CD4-positive, alpha-beta T cell (primary cell): ENCODE measurements at regions not wholly inside any gene's neighbourhood (a gene's known extent, or its start where the extent isn't known, plus 50 kb on each side); places are given as distances from the start of the nearest gene placed in this dataset.

ENCODE experiments used
- ATAC-seq: fragments of 200-7000 bp; cut with Tn5 transposase; one replicate; pipeline ENCODE4 v1.10.0; 2022; ENCODE audit warnings: mild to moderate bottlenecking; ENCODE audit not compliant: poor library complexity
- CTCF ChIA-PET: fragments of 350-600 bp; sonication (Branson Sonifier 250); formaldehyde crosslinking; loops from one replicate; lab custom pipeline; 2021; ENCODE audit warnings: antibody characterized with exemption, inconsistent platforms; lab: Charles Lee
- POLR2A ChIA-PET: fragments of 350-600 bp; sonication (Branson Sonifier 250); formaldehyde crosslinking; loops from one replicate; lab custom pipeline; 2021; ENCODE audit warnings: antibody characterized with exemption, inconsistent platforms; lab: Charles Lee
- DNase-seq, 14 experiments: peaks; one replicate each; pipeline ENCODE4 v3.0.0-alpha.2; 2013 to 2020; ENCODE audit warnings: mixed read lengths in 2 of 14
- H3K27ac ChIP-seq, 2 donors: one replicate each; pipeline versions ENCODE4 v1.5.1 to v1.7.0; 2013; ENCODE audit warnings: low read length in 2 of 2, low read depth in 1 of 2, mild to moderate bottlenecking in 1 of 2
- H3K27me3 ChIP-seq, 2 experiments: 1 replicate in 1 of 2; 2 replicates in 1 of 2; pipeline versions ENCODE4 v1.6.1 to v1.7.0; 2013; ENCODE audit warnings: low read length in 2 of 2, control low read depth in 1 of 2, mild to moderate bottlenecking in 1 of 2, moderate library complexity in 1 of 2; ENCODE audit not compliant: insufficient read depth in 2 of 2, control insufficient read depth in 1 of 2
- H3K36me3 ChIP-seq: one replicate; pipeline ENCODE4 v1.6.1; 2013; ENCODE audit warnings: low read length, control low read depth; ENCODE audit not compliant: insufficient read depth
- H3K4me1 ChIP-seq: one replicate; pipeline ENCODE4 v1.6.1; 2013; ENCODE audit warnings: low read length, control low read depth; ENCODE audit not compliant: insufficient read depth
- H3K4me3 ChIP-seq: one replicate; pipeline ENCODE4 v1.5.1; 2013; ENCODE audit warnings: mild to moderate bottlenecking, low read length, moderate library complexity
- H3K9me3 ChIP-seq, 2 experiments: 1 replicate in 1 of 2; 2 replicates in 1 of 2; pipeline versions ENCODE4 v1.6.1 to v1.7.0; 2013; ENCODE audit warnings: low read length in 2 of 2, mild to moderate bottlenecking in 2 of 2, control low read depth in 1 of 2, moderate library complexity in 1 of 2; ENCODE audit not compliant: control insufficient read depth in 1 of 2, insufficient read depth in 1 of 2
- H3K27ac Mint-ChIP-seq: one replicate; pipeline ENCODE4 v1.8.0; 2020; ENCODE audit warnings: mixed read lengths
- H3K27me3 Mint-ChIP-seq: one replicate; pipeline ENCODE4 v1.8.0; 2021; ENCODE audit warnings: mixed read lengths
- H3K36me3 Mint-ChIP-seq: one replicate; pipeline ENCODE4 v1.8.0; 2021; ENCODE audit warnings: low read depth, mixed read lengths
- H3K4me1 Mint-ChIP-seq: one replicate; pipeline ENCODE4 v1.8.0; 2021; ENCODE audit warnings: low read depth, mixed read lengths
- H3K4me3 Mint-ChIP-seq: one replicate; pipeline ENCODE4 v1.8.0; 2020; ENCODE audit warnings: mild to moderate bottlenecking, mixed read lengths
- H3K9me3 Mint-ChIP-seq: one replicate; pipeline ENCODE4 v1.8.0; 2020; ENCODE audit warnings: mixed read lengths
- CTCF ChIP-seq: fragments of 200-600 bp; IDR thresholded peaks from one replicate; pipeline ENCODE4 v1.8.0; 2022; ENCODE audit warnings: antibody characterized with exemption, mild to moderate bottlenecking
- intact Hi-C, 2 experiments: fragments of 100-400 bp; cut with DNase I in 1 of 2; cut with micrococcal nuclease in 1 of 2; formaldehyde crosslinking; loops; one replicate each; pipeline versions ENCODE4 v1.15.1 to v1.9.0; 2023 to 2025; cut with DNase I, micrococcal nuclease

- H3K27ac ChIP-seq, result no peak overlapping the region
- H3K4me3 Mint-ChIP-seq, result no peak overlapping the region
- H3K4me1 Mint-ChIP-seq, result peaks cover 8% of the 10 kb centered on the region
- ATAC-seq (no peak), DNase-seq (no peak)
- no peaks in the 10 kb centered on the region for H3K36me3 ChIP-seq
- no peaks in the 10 kb centered on the region for H3K27me3 Mint-ChIP-seq
- H3K4me1 ChIP-seq, result peaks cover 8% of the 10 kb centered on the region
- H3K27me3 ChIP-seq, result no peaks in the 10 kb centered on the region
- H3K27ac Mint-ChIP-seq, result no peak overlapping the region
- no peak overlapping the region for H3K4me3 ChIP-seq
- intact Hi-C loops, result loop anchor here (1.0 to 10.0 kb wide), 7 partner anchors 61 to 1191 kb away; no protein-coding TSS in a partner anchor
- POLR2A ChIA-PET, result no interaction called here
- H3K9me3 Mint-ChIP-seq, result no peaks in the 10 kb centered on the region
- H3K9me3 ChIP-seq, result no peaks in the 10 kb centered on the region
- CTCF ChIA-PET, result no interaction called here
- H3K36me3 Mint-ChIP-seq, result no peaks in the 10 kb centered on the region
- no peak for TF ChIP-seq CTCF
Observed at GRCh38 chr17:56717471-56717870, 116.2 kb downstream of the C17orf67 start.

- ChIA-PET CTCF (no interaction called here), POLR2A (no interaction called here)
- ATAC-seq, result no peak
- Histone ChIP-seq H3K9me3 (no peaks in the 10 kb centered on the region), H3K4me1 (peaks cover 8% of the 10 kb centered on the region), H3K27me3 (no peaks in the 10 kb centered on the region), H3K36me3 (no peaks in the 10 kb centered on the region), H3K27ac (no peak overlapping the region), H3K4me3 (no peak overlapping the region)
- TF ChIP-seq CTCF, result no peak
- Mint-ChIP-seq H3K27me3 (no peaks in the 10 kb centered on the region), H3K27ac (no peak overlapping the region), H3K4me3 (no peak overlapping the region), H3K9me3 (no peaks in the 10 kb centered on the region), H3K36me3 (no peaks in the 10 kb centered on the region), H3K4me1 (peaks cover 8% of the 10 kb centered on the region)
- intact Hi-C loops, result loop anchor here in 1 of 2 experiments (5.0 to 10.0 kb wide), 3 partner anchors 596 to 984 kb away; no protein-coding TSS in a partner anchor
- DNase-seq, result no peak
Observed at GRCh38 chr17:56718515-56718914, 115.2 kb downstream of the C17orf67 start.

GRCh38 chr17:56723421-56723820 lies 110.3 kb downstream of the C17orf67 start:
- ChIA-PET CTCF (no interaction called here), POLR2A (no interaction called here)
- H3K27me3 Mint-ChIP-seq, result no peaks in the 10 kb centered on the region
- no peaks in the 10 kb centered on the region for H3K4me1 Mint-ChIP-seq
- Histone ChIP-seq H3K9me3 (no peaks in the 10 kb centered on the region), H3K36me3 (no peaks in the 10 kb centered on the region), H3K4me1 (peaks cover 2% of the 10 kb centered on the region), H3K4me3 (no peak overlapping the region), H3K27ac (no peak overlapping the region), H3K27me3 (no peaks in the 10 kb centered on the region)
- H3K27ac Mint-ChIP-seq, result no peak overlapping the region
- no peak for DNase-seq
- intact Hi-C loops, result no loop called here
- no peaks in the 10 kb centered on the region for H3K9me3 Mint-ChIP-seq
- no peak for ATAC-seq
- H3K36me3 Mint-ChIP-seq, result no peaks in the 10 kb centered on the region
- TF ChIP-seq CTCF, result no peak
- H3K4me3 Mint-ChIP-seq, result no peak overlapping the region
